HEK293 (cell line): ENCODE measurements at regions not wholly inside any gene's neighbourhood (a gene's known extent, or its start where the extent isn't known, plus 50 kb on each side); places are given as distances from the start of the nearest gene placed in this dataset.

ENCODE experiments used
- CTCF ChIA-PET: fragments of 350-600 bp; formaldehyde crosslinking; extraction: SDS; loops from one replicate; lab custom pipeline; 2021; ENCODE audit warnings: antibody characterized with exemption; lab: Yijun Ruan, JAX
- POLR2A ChIA-PET: fragments of 300-600 bp; formaldehyde crosslinking; extraction: SDS; loops from one replicate; lab custom pipeline; 2020; ENCODE audit warnings: antibody characterized with exemption, inconsistent platforms; lab: Yijun Ruan, JAX
- H3K27ac ChIP-seq: fragments of 200-500 bp; sonication (Bioruptor generic); 2 replicates; pipeline ENCODE4 v1.5.1; 2014; ENCODE audit warnings: low read depth, low read length, control low read depth, inconsistent platforms; ENCODE audit errors: extremely low read depth
- H3K36me3 ChIP-seq, 2 experiments: fragments of 200-500 bp in 1 of 2; sonication (Bioruptor generic) in 1 of 2; 1 replicate in 1 of 2; 2 replicates in 1 of 2; pipeline ENCODE4 v1.5.1; 2014 to 2017; ENCODE audit warnings: inconsistent platforms in 2 of 2, low read length in 2 of 2; ENCODE audit not compliant: control insufficient read depth in 2 of 2, insufficient read depth in 1 of 2
- H3K4me1 ChIP-seq: fragments of 200-500 bp; sonication (Bioruptor generic); 2 replicates; pipeline ENCODE4 v1.5.1; 2014; ENCODE audit warnings: mild to moderate bottlenecking, low read length, inconsistent platforms; ENCODE audit not compliant: control insufficient read depth, insufficient read depth
- H3K4me3 ChIP-seq: 2 replicates; pipeline ENCODE4 v1.5.1; 2011; ENCODE audit warnings: low read depth, mild to moderate bottlenecking, control low read depth, low read length, moderate library complexity
- H3K9me3 ChIP-seq: fragments of 200-500 bp; sonication (Bioruptor generic); 2 replicates; pipeline ENCODE4 v1.5.1; 2014; ENCODE audit warnings: low read depth, low read length, inconsistent platforms; ENCODE audit not compliant: control insufficient read depth, insufficient read depth
- HOXA7 ChIP-seq: sonication (generic); formaldehyde crosslinking; IDR thresholded peaks from 2 replicates; pipeline ENCODE4 v1.8.1; 2022; ENCODE audit warnings: missing genetic modification reagents, borderline replicate concordance
- HOXD13 ChIP-seq: sonication (generic); formaldehyde crosslinking; IDR thresholded peaks from 2 replicates; pipeline ENCODE4 v1.8.0; 2022; ENCODE audit warnings: missing genetic modification reagents, borderline replicate concordance
- KLF7 ChIP-seq: fragments of 450-650 bp; formaldehyde crosslinking; IDR thresholded peaks from 2 replicates; pipeline ENCODE4 v1.5.1; 2016; ENCODE audit warnings: missing biosample characterization, missing genetic modification characterization, borderline replicate concordance
- ZBTB1 ChIP-seq: fragments of 450-650 bp; formaldehyde crosslinking; IDR thresholded peaks from 2 replicates; pipeline ENCODE4 v1.5.1; 2016; ENCODE audit warnings: missing biosample characterization, missing genetic modification characterization
- ZNF133 ChIP-seq: fragments of 450-650 bp; formaldehyde crosslinking; IDR thresholded peaks from 2 replicates; pipeline ENCODE4 v1.5.1; 2016; ENCODE audit warnings: missing biosample characterization, missing genetic modification characterization
- ZNF223 ChIP-seq: fragments of 450-650 bp; formaldehyde crosslinking; IDR thresholded peaks from 2 replicates; pipeline ENCODE4 v1.5.1; 2016; ENCODE audit warnings: missing biosample characterization, missing genetic modification characterization
- ZNF37A ChIP-seq: fragments of 450-650 bp; IDR thresholded peaks from 2 replicates; pipeline ENCODE4 v1.5.1; 2018; ENCODE audit warnings: missing biosample characterization, missing genetic modification characterization
- ZNF433 ChIP-seq: fragments of 450-650 bp; formaldehyde crosslinking; IDR thresholded peaks from 2 replicates; pipeline ENCODE4 v1.5.1; 2016; ENCODE audit warnings: missing biosample characterization, missing genetic modification characterization, low read depth
- ZNF530 ChIP-seq: fragments of 450-650 bp; formaldehyde crosslinking; IDR thresholded peaks from 2 replicates; pipeline ENCODE4 v1.5.1; 2016; ENCODE audit warnings: low read depth, missing biosample characterization, missing genetic modification characterization
- ZNF558 ChIP-seq: fragments of 450-650 bp; formaldehyde crosslinking; IDR thresholded peaks from 2 replicates; pipeline ENCODE4 v1.5.1; 2016; ENCODE audit warnings: missing biosample characterization, missing genetic modification characterization
- ZNF571 ChIP-seq: fragments of 450-650 bp; formaldehyde crosslinking; IDR thresholded peaks from 2 replicates; pipeline ENCODE4 v1.5.0; 2017; ENCODE audit warnings: missing biosample characterization, missing genetic modification characterization
- ZNF610 ChIP-seq: fragments of 450-650 bp; formaldehyde crosslinking; IDR thresholded peaks from 2 replicates; pipeline ENCODE4 v1.5.1; 2016; ENCODE audit warnings: missing biosample characterization, missing genetic modification characterization, borderline replicate concordance
- ZNF621 ChIP-seq: fragments of 450-650 bp; formaldehyde crosslinking; IDR thresholded peaks from 2 replicates; pipeline ENCODE4 v1.5.1; 2017; ENCODE audit warnings: missing biosample characterization, missing genetic modification characterization
- ZNF626 ChIP-seq: fragments of 450-650 bp; sonication (Bioruptor Pico); formaldehyde crosslinking; IDR thresholded peaks from 2 replicates; pipeline ENCODE4 v1.5.1; 2018; ENCODE audit warnings: missing biosample characterization, missing genetic modification characterization, inconsistent platforms
- ZNF837 ChIP-seq: fragments of 450-650 bp; formaldehyde crosslinking; IDR thresholded peaks from 2 replicates; pipeline ENCODE4 v1.5.1; 2016; ENCODE audit warnings: missing biosample characterization, missing genetic modification characterization
- ZSCAN23 ChIP-seq: fragments of 450-650 bp; formaldehyde crosslinking; IDR thresholded peaks from 2 replicates; pipeline ENCODE4 v1.5.1; 2016; ENCODE audit warnings: missing biosample characterization, missing genetic modification characterization
- TF ChIP-seq, protein P1 (sequence below): fragments of 450-650 bp; formaldehyde crosslinking; IDR thresholded peaks from 2 replicates; pipeline ENCODE4 v1.5.1; 2017; ENCODE audit warnings: missing biosample characterization, mild to moderate bottlenecking, missing genetic modification characterization, moderate library complexity
- TF ChIP-seq, protein P2 (sequence below): fragments of 450-650 bp; formaldehyde crosslinking; IDR thresholded peaks from 2 replicates; pipeline ENCODE4 v1.5.1; 2017; ENCODE audit warnings: missing biosample characterization, missing genetic modification characterization
- TF ChIP-seq, protein P3 (sequence below): sonication (generic); formaldehyde crosslinking; IDR thresholded peaks from 2 replicates; pipeline ENCODE4 v1.8.1; 2022; ENCODE audit warnings: mild to moderate bottlenecking, moderate library complexity, missing genetic modification reagents

DNA sequence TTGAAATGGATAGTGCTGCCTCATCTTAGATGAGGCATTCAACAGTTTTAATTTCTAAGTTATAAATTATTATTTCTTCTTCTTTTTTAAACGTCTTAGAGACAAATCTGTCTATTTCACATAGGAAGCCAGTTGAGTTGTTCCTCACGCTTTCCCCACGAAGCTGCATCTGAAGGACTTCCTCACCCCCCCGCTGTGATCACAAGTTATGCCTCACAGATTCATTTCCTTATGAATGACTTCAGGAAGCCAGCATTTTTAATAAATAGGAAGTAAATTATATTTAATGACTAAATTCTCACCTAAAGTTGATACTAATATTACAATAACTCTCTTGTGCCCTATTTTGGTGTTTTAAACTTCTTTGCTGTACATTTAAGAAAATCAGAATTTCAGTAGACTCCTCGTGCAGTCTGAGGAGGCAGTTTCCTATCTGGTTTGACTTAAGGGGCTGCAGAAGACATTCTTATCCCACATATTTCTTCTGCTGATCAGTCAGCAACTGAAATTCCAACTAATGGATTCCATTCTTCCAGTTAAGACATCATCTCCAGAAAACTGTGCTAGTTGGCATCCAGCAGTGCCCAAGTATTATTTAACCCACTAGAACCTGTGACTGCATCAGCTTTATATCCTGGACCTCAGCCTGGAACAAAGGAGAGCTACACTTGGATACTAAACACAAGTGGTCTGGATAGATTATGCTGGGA lies 182.7 kb upstream of the CCN2 start (continued):
- TF ChIP-seq, protein P1, sequence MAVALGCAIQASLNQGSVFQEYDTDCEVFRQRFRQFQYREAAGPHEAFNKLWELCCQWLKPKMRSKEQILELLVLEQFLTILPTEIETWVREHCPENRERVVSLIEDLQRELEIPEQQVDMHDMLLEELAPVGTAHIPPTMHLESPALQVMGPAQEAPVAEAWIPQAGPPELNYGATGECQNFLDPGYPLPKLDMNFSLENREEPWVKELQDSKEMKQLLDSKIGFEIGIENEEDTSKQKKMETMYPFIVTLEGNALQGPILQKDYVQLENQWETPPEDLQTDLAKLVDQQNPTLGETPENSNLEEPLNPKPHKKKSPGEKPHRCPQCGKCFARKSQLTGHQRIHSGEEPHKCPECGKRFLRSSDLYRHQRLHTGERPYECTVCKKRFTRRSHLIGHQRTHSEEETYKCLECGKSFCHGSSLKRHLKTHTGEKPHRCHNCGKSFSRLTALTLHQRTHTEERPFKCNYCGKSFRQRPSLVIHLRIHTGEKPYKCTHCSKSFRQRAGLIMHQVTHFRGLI (tag by site-specific recombination) = no peak
- TF ChIP-seq ZNF621 (tag by site-specific recombination) = no peak

DNA sequence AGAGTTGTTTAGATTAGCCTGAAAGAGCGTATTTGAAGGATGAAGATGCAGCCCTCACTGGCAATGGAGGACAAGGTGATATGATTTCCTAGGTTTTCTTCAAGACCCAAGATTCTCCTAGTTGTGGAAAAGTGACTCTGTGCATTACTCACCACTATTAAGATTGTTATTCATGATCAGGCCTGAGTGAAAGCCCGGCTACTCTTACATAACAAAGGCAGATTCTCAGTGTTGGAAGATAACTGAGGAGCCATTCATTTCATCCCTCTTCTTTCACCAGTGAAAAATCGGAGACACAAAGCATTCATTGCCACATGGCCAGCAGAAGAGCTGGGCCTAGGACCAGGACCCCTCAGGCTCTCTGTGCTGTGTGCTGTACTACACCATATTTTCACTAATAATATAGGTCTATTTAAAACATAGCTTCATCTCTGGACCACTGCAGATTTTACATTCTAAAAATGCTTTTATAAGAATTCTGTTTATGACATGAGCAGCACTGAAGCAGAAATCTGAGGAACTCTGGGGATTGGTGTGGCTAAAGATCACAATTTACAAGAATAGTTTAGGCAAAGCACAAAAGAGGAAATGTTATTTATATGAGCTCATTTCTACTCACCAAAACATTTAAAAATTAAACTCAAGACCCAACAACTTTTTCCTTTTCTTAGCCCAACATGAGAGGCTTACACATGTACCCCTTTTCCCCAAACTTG lies 181.9 kb upstream of the CCN2 start:
- Histone ChIP-seq H3K9me3 (no peaks in the 10 kb centered on the region), H3K27ac (no peak overlapping the region), H3K4me1 (peaks cover 5% of the 10 kb centered on the region; the same call in 1 of the 2 replicates), H3K36me3 (no peaks in the 10 kb centered on the region), H3K4me3 (no peak overlapping the region)
- ChIA-PET CTCF (interaction anchor here (0.5 to 1.1 kb wide), 5 partner anchors 9 to 1545 kb away, joined by 4 read pairs; no protein-coding TSS in a partner anchor), POLR2A (no interaction called here)
- TF ChIP-seq ZNF530 (no peak), HOXD13 (CRISPR knock-in tag) (no peak), ZBTB1 (no peak), ZSCAN23 (tag by site-specific recombination) (no peak), ZNF626 (tag by site-specific recombination) (no peak), KLF7 (no peak), ZNF37A (tag by site-specific recombination) (no peak), ZNF837 (no peak), HOXA7 (CRISPR knock-in tag) (no peak)
- TF ChIP-seq, protein P2, sequence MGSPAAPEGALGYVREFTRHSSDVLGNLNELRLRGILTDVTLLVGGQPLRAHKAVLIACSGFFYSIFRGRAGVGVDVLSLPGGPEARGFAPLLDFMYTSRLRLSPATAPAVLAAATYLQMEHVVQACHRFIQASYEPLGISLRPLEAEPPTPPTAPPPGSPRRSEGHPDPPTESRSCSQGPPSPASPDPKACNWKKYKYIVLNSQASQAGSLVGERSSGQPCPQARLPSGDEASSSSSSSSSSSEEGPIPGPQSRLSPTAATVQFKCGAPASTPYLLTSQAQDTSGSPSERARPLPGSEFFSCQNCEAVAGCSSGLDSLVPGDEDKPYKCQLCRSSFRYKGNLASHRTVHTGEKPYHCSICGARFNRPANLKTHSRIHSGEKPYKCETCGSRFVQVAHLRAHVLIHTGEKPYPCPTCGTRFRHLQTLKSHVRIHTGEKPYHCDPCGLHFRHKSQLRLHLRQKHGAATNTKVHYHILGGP = no peak
- TF ChIP-seq, protein P3, sequence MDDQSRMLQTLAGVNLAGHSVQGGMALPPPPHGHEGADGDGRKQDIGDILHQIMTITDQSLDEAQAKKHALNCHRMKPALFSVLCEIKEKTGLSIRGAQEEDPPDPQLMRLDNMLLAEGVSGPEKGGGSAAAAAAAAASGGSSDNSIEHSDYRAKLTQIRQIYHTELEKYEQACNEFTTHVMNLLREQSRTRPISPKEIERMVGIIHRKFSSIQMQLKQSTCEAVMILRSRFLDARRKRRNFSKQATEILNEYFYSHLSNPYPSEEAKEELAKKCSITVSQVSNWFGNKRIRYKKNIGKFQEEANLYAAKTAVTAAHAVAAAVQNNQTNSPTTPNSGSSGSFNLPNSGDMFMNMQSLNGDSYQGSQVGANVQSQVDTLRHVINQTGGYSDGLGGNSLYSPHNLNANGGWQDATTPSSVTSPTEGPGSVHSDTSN (CRISPR knock-in tag) = no peak

DNA sequence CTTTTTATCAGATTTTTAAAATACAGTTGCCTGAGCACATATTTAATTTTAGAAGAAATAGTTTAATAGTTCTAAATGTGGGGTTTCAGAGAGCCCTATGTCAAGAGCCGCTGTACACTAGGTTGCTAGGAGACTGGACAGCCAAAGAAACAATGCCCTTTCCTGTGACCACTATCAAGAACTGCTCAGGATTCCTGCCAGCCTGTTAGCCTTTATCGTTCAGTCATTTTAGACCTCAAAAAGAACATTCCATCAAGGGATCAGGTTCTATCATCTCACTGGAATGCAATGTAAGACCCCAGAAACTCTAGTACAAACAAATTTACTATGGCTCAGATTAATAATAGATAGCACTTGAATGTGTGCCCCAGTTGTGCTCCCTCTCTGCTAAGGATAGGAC lies 181.2 kb upstream of the CCN2 start:
- CTCF ChIA-PET = interaction anchor here (0.6 to 1.0 kb wide), 3 partner anchors 10 to 1369 kb away, joined by 3 to 4 read pairs (median 3); no protein-coding TSS in a partner anchor
- H3K4me3 ChIP-seq = no peak overlapping the region
- no peak for TF ChIP-seq ZNF433
- no peak for TF ChIP-seq ZNF610 (tag by site-specific recombination)
- no peak for TF ChIP-seq ZNF558 (tag by site-specific recombination)
- no peak for TF ChIP-seq ZNF571 (tag by site-specific recombination)
- TF ChIP-seq ZNF133 (tag by site-specific recombination) = no peak
- no peak for TF ChIP-seq ZNF223

More for the DNA sequence above, 181.2 kb upstream of the CCN2 start:
- POLR2A ChIA-PET = interaction anchor here (0.7 to 1.4 kb wide), 3 partner anchors 96 to 182 kb away, joined by 3 to 7 read pairs (median 4); partner anchors contain the start of gene CCN2
- no peaks in the 10 kb centered on the region for H3K36me3 ChIP-seq
- H3K9me3 ChIP-seq = no peaks in the 10 kb centered on the region
- peaks cover 5% of the 10 kb centered on the region; the same call in 1 of the 2 replicates for H3K4me1 ChIP-seq
- no peak overlapping the region for H3K27ac ChIP-seq
